ENCODE measurements at regions not wholly inside any gene's neighbourhood (a gene's known extent, or its start where the extent isn't known, plus 50 kb on each side); places are given as distances from the start of the nearest gene placed in this dataset.

- 78 to 91% (median 88%) methylated on average over 7 of the region's 7 CpGs for WGBS, 5 donors
These were observed 271.0 kb upstream of the ADRA1B start for GRCh38 chr5:159645179-159645846.

GRCh38 chr5:159650803-159651202 lies 265.5 kb upstream of the ADRA1B start:
- intact Hi-C loops (cut with DNase I; ENCODE audit: low total_unique reads): no loop called here
- TF ChIP-seq POLR2A (IDR thresholded peaks at IDR 0.05) (no peak), CTCF (IDR thresholded peaks at IDR 0.05 in 8 of 11, conservative IDR thresholded peaks at IDR 0.05 in 3 of 11) (no peak), POLR2AphosphoS5 (IDR thresholded peaks at IDR 0.05) (no peak)
- 73 to 83% (median 80%) methylated on average over 2 of the region's 2 CpGs for WGBS, 5 donors
- Histone ChIP-seq H3K4me3 (no peak overlapping the region), H3K4me1 (no peaks in the 10 kb centered on the region), H3K27ac (no peak overlapping the region), H3K36me3 (no peaks in the 10 kb centered on the region), H3K27me3 (replicated peaks in 1 of 7) (no peaks in the 10 kb centered on the region), H3K9me3 (no peaks in the 10 kb centered on the region)
- no peak for DNase-seq

More at GRCh38 chr5:159645179-159645846, 271.0 kb upstream of the ADRA1B start:
- Histone ChIP-seq H3K36me3 (no peaks in the 10 kb centered on the region), H3K9me3 (no peaks in the 10 kb centered on the region), H3K27ac (no peak overlapping the region), H3K27me3 (replicated peaks in 1 of 7) (no peaks in the 10 kb centered on the region), H3K4me3 (no peak overlapping the region), H3K4me1 (no peaks in the 10 kb centered on the region)
- intact Hi-C loops (cut with DNase I; ENCODE audit: low total_unique reads): no loop called here
- no peak for DNase-seq
- TF ChIP-seq POLR2A (IDR thresholded peaks at IDR 0.05) (no peak), CTCF (IDR thresholded peaks at IDR 0.05 in 8 of 11, conservative IDR thresholded peaks at IDR 0.05 in 3 of 11) (no peak), POLR2AphosphoS5 (IDR thresholded peaks at IDR 0.05) (no peak)

- Histone ChIP-seq H3K4me3 (no peak overlapping the region), H3K9me3 (no peaks in the 10 kb centered on the region), H3K27ac (no peak overlapping the region), H3K36me3 (no peaks in the 10 kb centered on the region), H3K4me1 (no peaks in the 10 kb centered on the region), H3K27me3 (replicated peaks in 1 of 7) (no peaks in the 10 kb centered on the region)
- 89 to 94% (median 90%) methylated on average over 3 of the region's 3 CpGs for WGBS, 5 donors
- intact Hi-C loops (cut with DNase I; ENCODE audit: low total_unique reads): no loop called here
- TF ChIP-seq POLR2AphosphoS5 (IDR thresholded peaks at IDR 0.05) (no peak), CTCF (IDR thresholded peaks at IDR 0.05 in 8 of 11, conservative IDR thresholded peaks at IDR 0.05 in 3 of 11) (no peak), POLR2A (IDR thresholded peaks at IDR 0.05) (no peak)
- no peak for DNase-seq
These were observed 260.4 kb upstream of the ADRA1B start for GRCh38 chr5:159655757-159656409.

- intact Hi-C loops (cut with DNase I; ENCODE audit: low total_unique reads): no loop called here
These were observed 259.0 kb upstream of the ADRA1B start for GRCh38 chr5:159657298-159657697.

More at GRCh38 chr5:159657298-159657697, 259.0 kb upstream of the ADRA1B start:
- Histone ChIP-seq H3K27me3 (replicated peaks in 1 of 7) (no peaks in the 10 kb centered on the region), H3K9me3 (no peaks in the 10 kb centered on the region), H3K27ac (no peak overlapping the region), H3K36me3 (no peaks in the 10 kb centered on the region), H3K4me1 (no peaks in the 10 kb centered on the region), H3K4me3 (no peak overlapping the region)
- DNase-seq: no peak
- TF ChIP-seq CTCF (IDR thresholded peaks at IDR 0.05 in 8 of 11, conservative IDR thresholded peaks at IDR 0.05 in 3 of 11): no peak
- TF ChIP-seq POLR2A (IDR thresholded peaks at IDR 0.05): no peak
- no peak for TF ChIP-seq POLR2AphosphoS5 (IDR thresholded peaks at IDR 0.05)
- WGBS, 5 donors: 72 to 87% (median 78%) methylated on average over 4 of the region's 4 CpGs
